HG02840 (cell line): ENCODE measurements at regions not wholly inside any gene's neighbourhood (a gene's known extent, or its start where the extent isn't known, plus 50 kb on each side); places are given as distances from the start of the nearest gene placed in this dataset.

Experiments used
- ATAC-seq: cut with Tn5 transposase; IDR thresholded peaks from one replicate; pipeline ENCODE4 v1.9.1; 2021; ENCODE audit warnings: mild to moderate bottlenecking, moderate library complexity, moderate number of reproducible peaks; ENCODE audit not compliant: unreplicated experiment, low FRiP score

- no peak for ATAC-seq
Observed at GRCh38 chrX:122818068-122818467, 366.0 kb upstream of the GRIA3 start.

- no peak for ATAC-seq
Observed at GRCh38 chrX:122833230-122833629, 350.8 kb upstream of the GRIA3 start.

DNA sequence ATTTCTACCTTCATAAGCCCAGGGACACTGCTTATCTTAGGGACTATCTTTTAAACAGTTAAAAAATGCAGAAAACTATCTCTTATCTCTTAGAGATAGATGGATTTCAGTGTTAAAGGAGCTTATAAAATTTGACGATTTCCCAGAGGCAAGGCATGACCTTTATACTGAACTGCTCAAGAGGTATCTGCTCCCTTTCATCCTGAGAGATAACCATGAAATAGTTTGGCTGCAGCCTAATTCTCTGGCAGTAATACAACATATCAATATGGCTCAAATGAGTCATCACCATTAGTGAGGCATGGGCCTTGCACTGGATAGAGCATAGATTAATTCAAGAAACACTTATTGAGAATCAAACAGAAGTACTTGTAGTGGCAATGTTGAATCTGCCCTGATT, 348.2 kb upstream of the GRIA3 start:
- no peak for ATAC-seq

DNA sequence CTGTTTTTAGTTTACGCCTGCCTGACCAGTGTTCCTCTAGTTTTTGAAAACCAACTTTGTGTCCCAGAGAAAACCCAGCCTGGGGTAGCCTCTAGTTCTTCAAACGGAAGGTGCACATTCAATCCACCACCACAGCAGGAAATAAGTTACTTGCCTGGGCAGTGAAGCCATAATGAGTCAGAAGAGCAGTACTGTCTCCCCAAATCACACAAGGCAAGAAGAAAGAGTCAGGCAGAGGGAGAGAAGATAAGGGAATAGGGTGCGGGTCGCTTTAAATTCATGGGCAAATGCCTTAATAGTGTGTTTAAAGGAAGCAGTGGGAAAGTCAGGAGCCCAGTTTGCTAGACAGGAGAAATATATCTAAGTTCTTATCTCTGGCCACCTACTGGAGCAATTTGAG, 333.8 kb upstream of the GRIA3 start:
- ATAC-seq, result no peak

- ATAC-seq, result no peak
Observed at GRCh38 chrX:122856205-122856604, 327.9 kb upstream of the GRIA3 start.

- no peak for ATAC-seq
Observed at GRCh38 chrX:122857734-122858133, 326.3 kb upstream of the GRIA3 start.

GRCh38 chrX:122863067-122863466, 321.0 kb upstream of the GRIA3 start:
- no peak for ATAC-seq

DNA sequence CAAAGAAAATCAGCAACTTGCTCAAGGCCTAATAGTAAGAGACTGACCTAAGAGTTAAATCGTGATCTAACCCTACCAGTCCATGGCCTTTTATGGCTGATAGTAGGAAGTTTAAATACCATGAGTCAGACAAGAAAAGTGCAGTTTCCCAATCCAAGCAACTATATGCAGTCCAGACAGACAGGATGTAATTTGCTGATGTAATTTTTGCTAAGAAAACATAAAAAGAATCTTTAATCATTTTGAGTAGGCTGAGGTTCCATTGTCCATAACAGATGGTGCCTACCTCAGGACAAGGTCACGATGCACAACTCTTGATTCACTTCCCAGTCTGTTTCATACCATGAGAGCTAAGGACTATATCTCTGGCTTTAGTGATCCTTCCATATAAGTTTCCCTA, 317.5 kb upstream of the GRIA3 start:
- no peak for ATAC-seq

GRCh38 chrX:122868631-122869030, 315.4 kb upstream of the GRIA3 start:
- no peak for ATAC-seq

- no peak for ATAC-seq
Observed at GRCh38 chrX:122869171-122869570, 314.9 kb upstream of the GRIA3 start.

DNA sequence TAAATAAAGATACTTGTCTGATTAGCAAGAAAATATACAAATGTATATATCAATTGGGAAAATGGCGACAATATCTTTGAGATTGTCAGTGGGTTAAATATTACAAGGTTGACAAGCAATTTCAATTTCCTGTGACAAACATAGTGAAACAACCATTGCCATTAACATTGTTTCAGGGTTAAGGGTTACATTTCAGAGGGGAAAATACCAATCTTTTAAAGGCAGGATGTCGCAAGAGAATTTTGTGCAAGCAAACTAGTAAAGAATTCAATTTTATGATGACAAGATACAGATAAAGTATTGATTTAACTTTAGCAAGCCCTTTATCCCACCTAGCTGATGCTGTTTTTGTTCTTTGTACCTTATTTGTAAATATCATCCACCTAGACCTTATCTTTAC, 305.8 kb upstream of the GRIA3 start:
- no peak for ATAC-seq

DNA sequence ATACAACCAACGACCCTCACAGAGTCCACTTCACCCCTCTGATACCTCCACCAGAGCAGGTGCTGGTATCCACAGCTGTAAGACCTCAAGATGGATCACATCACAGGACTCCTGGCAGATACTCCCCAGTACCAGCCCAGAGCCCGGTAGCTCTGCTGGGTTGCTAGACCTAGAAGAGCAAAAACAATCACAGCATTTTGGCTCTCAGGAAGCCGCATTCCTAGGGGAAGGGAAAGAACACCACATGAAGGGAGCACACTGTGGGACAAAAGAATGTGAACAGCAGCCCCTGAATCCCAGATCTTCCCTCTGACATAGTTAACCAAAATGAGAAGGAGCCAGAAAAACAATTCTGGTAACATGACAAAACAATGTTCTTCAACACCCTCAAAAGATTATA, 303.1 kb upstream of the GRIA3 start:
- ATAC-seq, result no peak

DNA sequence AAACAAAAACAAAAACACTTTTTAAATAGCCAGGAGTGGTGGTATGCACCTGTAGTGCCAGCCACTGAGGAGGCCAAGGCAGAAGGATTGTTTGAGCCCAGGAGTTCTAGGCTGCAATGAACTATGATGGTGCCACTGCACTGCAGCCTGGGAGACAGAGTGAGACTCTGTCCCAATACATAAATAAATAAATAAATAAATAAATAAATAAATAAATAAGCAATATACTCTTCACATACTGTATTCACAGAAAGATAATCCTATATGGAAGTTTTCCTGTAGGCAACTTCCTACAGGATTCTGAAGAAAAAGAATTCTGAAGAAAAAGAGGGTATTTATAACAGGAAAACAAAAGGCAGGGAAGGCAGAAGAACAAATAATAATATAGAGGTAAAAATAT, 293.3 kb upstream of the GRIA3 start:
- ATAC-seq, result no peak

- ATAC-seq, result no peak
Observed at GRCh38 chrX:122906726-122907125, 277.4 kb upstream of the GRIA3 start.

DNA sequence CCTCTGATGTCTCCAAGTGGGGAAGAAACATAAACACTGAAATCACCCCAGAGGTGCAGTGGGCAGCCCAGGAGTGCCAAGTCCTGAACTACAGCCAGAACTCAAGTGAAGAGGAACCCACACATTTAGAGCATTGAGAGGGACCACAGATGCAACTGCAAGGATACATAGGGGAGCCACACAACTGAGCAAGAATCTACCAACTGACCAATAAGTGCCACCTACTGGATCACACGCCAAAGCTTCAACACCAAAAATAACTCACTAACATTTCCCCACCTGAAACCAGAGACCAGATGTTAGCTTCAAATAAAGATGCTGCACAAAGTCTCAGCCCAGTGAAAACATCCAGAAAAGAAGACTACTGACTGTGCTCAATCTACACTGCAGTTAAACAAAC, 276.7 kb upstream of the GRIA3 start:
- ATAC-seq, result no peak

- ATAC-seq, result no peak
Observed at GRCh38 chrX:122910697-122911096, 273.4 kb upstream of the GRIA3 start.

DNA sequence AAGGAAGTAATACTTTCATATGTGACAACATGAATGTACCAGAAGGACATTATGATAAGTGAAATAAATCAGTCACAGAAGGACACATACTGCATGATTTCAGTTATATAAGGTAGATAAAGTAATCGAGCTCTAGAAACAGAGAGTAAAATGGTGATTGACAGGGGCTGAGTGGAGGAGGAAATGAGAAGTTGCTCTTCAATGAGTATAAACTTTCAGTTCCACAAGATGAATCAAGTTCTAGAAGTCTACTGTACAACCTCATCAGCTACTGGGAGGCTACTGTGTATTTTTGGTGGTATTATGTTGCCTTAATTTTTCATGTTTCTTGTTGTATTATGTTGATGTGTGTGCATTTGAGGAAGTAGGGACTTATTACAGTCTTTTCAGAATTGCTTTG, 270.9 kb upstream of the GRIA3 start:
- ATAC-seq, result no peak

GRCh38 chrX:122913764-122914163, 270.3 kb upstream of the GRIA3 start:
- ATAC-seq, result no peak

DNA sequence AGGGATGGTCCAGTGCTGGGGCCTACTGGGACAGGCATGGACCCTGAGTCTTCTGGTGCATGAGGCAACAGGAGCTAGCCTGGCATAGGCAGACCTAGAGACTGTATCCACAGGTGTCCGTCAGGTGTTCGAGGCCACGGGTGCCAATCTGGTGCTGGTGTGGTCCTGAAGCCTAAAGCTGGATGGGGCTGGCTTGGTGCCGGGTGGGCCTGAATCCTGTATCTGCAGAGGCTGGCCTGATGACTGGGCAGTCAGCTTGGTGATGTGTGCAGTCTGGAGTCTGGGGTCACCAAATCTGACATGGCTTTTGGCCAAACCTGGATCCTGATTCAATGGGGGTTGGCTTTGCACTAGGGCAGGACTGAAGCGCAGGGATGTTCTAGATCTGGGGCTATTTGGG, 269.8 kb upstream of the GRIA3 start:
- no peak for ATAC-seq

DNA sequence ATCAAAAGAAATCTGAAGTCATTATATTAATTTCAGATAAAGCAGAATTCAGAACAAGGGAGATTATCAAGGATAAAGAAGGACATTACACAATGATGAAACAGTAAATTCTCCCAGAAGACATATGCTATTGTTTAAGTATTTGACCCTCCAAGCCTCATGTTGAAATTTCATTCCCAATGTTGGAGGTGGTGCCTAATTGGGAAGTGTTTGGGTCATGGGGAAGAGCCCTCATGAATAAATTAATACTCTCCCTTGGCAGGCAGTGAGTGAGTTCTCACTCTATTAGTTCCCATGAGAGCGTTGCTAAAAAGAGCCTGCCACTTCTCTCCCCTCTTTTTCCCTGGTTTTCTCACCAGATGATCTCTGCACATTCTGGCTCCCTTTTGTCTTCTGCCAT, 249.9 kb upstream of the GRIA3 start:
- ATAC-seq, result no peak

DNA sequence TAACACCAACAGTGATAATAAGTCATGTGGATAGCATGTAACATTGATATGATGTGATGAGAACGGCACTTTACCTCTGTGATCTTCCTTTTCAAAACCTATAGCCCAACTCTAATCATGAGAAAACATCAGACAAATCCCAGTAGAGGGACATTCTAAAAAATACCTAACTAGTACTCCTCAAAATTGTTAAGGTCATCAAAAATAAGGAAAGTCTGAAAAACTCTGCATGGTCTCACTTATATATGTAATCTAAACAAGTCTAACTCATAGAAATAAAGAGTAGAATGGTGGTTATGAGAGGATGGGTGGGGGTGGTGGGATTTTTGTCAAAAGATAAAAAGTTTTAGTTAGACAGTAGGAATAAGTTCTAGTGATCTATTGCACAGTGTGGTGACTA, 243.9 kb upstream of the GRIA3 start:
- no peak for ATAC-seq

DNA sequence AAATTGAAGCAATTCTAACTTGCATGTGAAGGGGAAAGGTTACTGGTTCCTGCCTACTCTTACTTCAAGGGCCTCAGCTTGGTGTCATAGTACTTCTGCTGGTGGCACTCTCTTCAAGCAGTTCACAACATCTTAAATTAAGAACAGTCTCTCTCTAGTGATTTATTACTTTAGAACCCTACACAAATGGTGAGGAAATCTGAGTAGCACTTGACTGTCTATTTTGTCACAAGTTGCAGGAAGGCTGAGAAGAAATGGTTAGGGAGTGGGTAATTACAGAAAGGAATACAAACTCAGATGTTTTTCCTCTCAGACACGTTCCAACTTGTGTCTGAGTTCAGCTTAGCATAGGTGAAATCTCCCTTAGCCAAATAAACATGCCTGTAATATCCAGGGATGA, 242.3 kb upstream of the GRIA3 start:
- ATAC-seq, result no peak

GRCh38 chrX:122943918-122944317, 240.2 kb upstream of the GRIA3 start:
- ATAC-seq, result no peak

GRCh38 chrX:122945328-122945727, 238.8 kb upstream of the GRIA3 start:
- ATAC-seq, result no peak
